Transverse colon (tissue), 4 donors: ENCODE measurements at regions not wholly inside any gene's neighbourhood (a gene's known extent, or its start where the extent isn't known, plus 50 kb on each side); places are given as distances from the start of the nearest gene placed in this dataset.

Experiments
- DNase-seq: peaks from one replicate; pipeline ENCODE4 v3.0.0-alpha.2; 2019
- H3K27ac ChIP-seq, 4 donors: fragments of 200-600 bp; sonication (generic); 2 replicates each; pipeline ENCODE4 v1.5.1; 2016 to 2018; ENCODE audit warnings: inconsistent platforms in 4 of 4
- H3K27me3 ChIP-seq: fragments of 200-600 bp; sonication (generic); 2 replicates; pipeline ENCODE4 v1.5.1; 2017; ENCODE audit warnings: inconsistent platforms
- H3K36me3 ChIP-seq, 4 donors: fragments of 200-600 bp; sonication (generic); 2 replicates each; pipeline ENCODE4 v1.5.1; 2017 to 2019; ENCODE audit warnings: inconsistent platforms in 4 of 4
- H3K4me1 ChIP-seq, 4 donors: fragments of 200-600 bp; sonication (generic); 2 replicates each; pipeline ENCODE4 v1.5.1; 2017 to 2020; ENCODE audit warnings: inconsistent platforms in 4 of 4
- H3K4me3 ChIP-seq, 4 donors: fragments of 200-600 bp; sonication (generic); 1 replicate in 1 of 4; 2 replicates in 3 of 4; pipeline versions ENCODE4 v1.5.1 to v1.6.1; 2017 to 2019; ENCODE audit warnings: inconsistent platforms in 4 of 4
- H3K9me3 ChIP-seq, 2 donors: fragments of 200-600 bp; sonication (generic); 2 replicates each; pipeline ENCODE4 v1.5.1; 2017 to 2019; ENCODE audit warnings: inconsistent platforms in 2 of 2
- CTCF ChIP-seq, 5 experiments: fragments of 200-600 bp in 3 of 5; fragments of 450-650 bp in 2 of 5; sonication (generic) in 3 of 5; IDR thresholded peaks; 1 replicate in 2 of 5; 2 replicates in 3 of 5; pipeline ENCODE4 v1.5.1; 2016 to 2017; ENCODE audit warnings: antibody characterized with exemption in 5 of 5, inconsistent platforms in 3 of 5, mild to moderate bottlenecking in 2 of 5, moderate library complexity in 1 of 5
- EP300 ChIP-seq: sonication (generic); formaldehyde crosslinking; IDR thresholded peaks from one replicate; pipeline ENCODE4 v1.6.1; 2017; ENCODE audit warnings: antibody characterized with exemption, low read depth
- POLR2A ChIP-seq: fragments of 450-650 bp; IDR thresholded peaks from one replicate; pipeline ENCODE4 v1.6.1; 2016; ENCODE audit warnings: antibody characterized with exemption, mild to moderate bottlenecking, moderate library complexity
- POLR2AphosphoS5 ChIP-seq, 3 donors: sonication (generic); formaldehyde crosslinking; IDR thresholded peaks; one replicate each; pipeline ENCODE4 v1.6.1; 2016; ENCODE audit warnings: antibody characterized with exemption in 3 of 3
- WGBS, 2 donors: methylation state at CpG; one replicate each; pipeline ENCODE4 v1.1.5; 2018; ENCODE audit warnings: low coverage in 1 of 2; 5-methylcytosine and 5-hydroxymethylcytosine counted together
- in situ Hi-C, 4 donors: fragments of 200-750 bp; cut with MboI; loops; one replicate each; pipeline versions ENCODE4 v1.15.0 to v1.15.1; 2017; ENCODE audit warnings: low sequenced_read_pairs in 3 of 4, low pct_ligation_motif_present in 1 of 4, low pct_unique_long_range_greater_than_20kb in 1 of 4
- intact Hi-C: fragments of 100-400 bp; cut with DNase I; formaldehyde crosslinking; loops from one replicate; pipeline ENCODE4 v1.15.1; 2023; ENCODE audit warnings: low total_unique reads

- H3K4me3 ChIP-seq = no peak overlapping the region
- H3K27me3 ChIP-seq = peaks cover 10% of the 10 kb centered on the region
- H3K9me3 ChIP-seq = no peaks in the 10 kb centered on the region
- in situ Hi-C loops (loop anchor here in 2 of 4 donors (25.0 kb wide), 1 partner anchor 1596 kb away; no protein-coding TSS in a partner anchor), intact Hi-C loops (no loop called here)
- DNase-seq = no peak
- H3K4me1 ChIP-seq = no peaks in the 10 kb centered on the region
- TF ChIP-seq CTCF (IDR thresholded peaks at IDR 0.05) = no peak
- TF ChIP-seq POLR2A = no peak
- TF ChIP-seq EP300 = no peak
- TF ChIP-seq POLR2AphosphoS5 (IDR thresholded peaks at IDR 0.05) = no peak
- H3K27ac ChIP-seq = no peak overlapping the region
- H3K36me3 ChIP-seq = no peaks in the 10 kb centered on the region
- WGBS, 2 donors = 50 to 66% methylated on average over 1 to 4 of the region's 4 CpGs
Observed at GRCh38 chr17:14933676-14934075, 331.4 kb downstream of the PMP22 start.

- intact Hi-C loops (loop anchor here (10.0 kb wide), 1 partner anchor 1332 kb away; no protein-coding TSS in a partner anchor), in situ Hi-C loops (loop anchor here in 3 of 4 donors (5.0 to 25.0 kb wide), 3 partner anchors 1332 to 1589 kb away; no protein-coding TSS in a partner anchor)
- Histone ChIP-seq H3K4me3 (no peak overlapping the region), H3K9me3 (no peaks in the 10 kb centered on the region), H3K36me3 (no peaks in the 10 kb centered on the region), H3K4me1 (no peaks in the 10 kb centered on the region), H3K27me3 (peaks cover 12% of the 10 kb centered on the region), H3K27ac (no peak overlapping the region)
- peak; percentile 26 for DNase-seq
- 13 to 45% methylated on average over 2 to 7 of the region's 7 CpGs for whole genome bisulfite sequencing, 2 donors
- TF ChIP-seq POLR2AphosphoS5 (IDR thresholded peaks at IDR 0.05) (no peak), CTCF (IDR thresholded peaks at IDR 0.05) (peak; percentile 61 to 75 (median 74)), POLR2A (no peak), EP300 (no peak)
Observed at GRCh38 chr17:14926526-14927122, 338.5 kb downstream of the PMP22 start.

GRCh38 chr17:14926073-14926472 lies 339.1 kb downstream of the PMP22 start:
- no peak overlapping the region for H3K27ac ChIP-seq
- in situ Hi-C loops (loop anchor here in 3 of 4 donors (5.0 to 25.0 kb wide), 3 partner anchors 1331 to 1589 kb away; no protein-coding TSS in a partner anchor), intact Hi-C loops (loop anchor here (10.0 kb wide), 1 partner anchor 1331 kb away; no protein-coding TSS in a partner anchor)
- TF ChIP-seq CTCF (IDR thresholded peaks at IDR 0.05) = no peak
- no peak for TF ChIP-seq POLR2A
- no peak for TF ChIP-seq EP300
- no peak for TF ChIP-seq POLR2AphosphoS5 (IDR thresholded peaks at IDR 0.05)
- peaks cover 12% of the 10 kb centered on the region for H3K27me3 ChIP-seq
- H3K9me3 ChIP-seq = no peaks in the 10 kb centered on the region
- DNase-seq = no peak
- H3K36me3 ChIP-seq = no peaks in the 10 kb centered on the region
- H3K4me1 ChIP-seq = no peaks in the 10 kb centered on the region
- WGBS, 2 donors = 37 to 53% methylated on average over 8 of the region's 8 CpGs
- H3K4me3 ChIP-seq = no peak overlapping the region

GRCh38 chr17:14925498-14925897 lies 339.6 kb downstream of the PMP22 start:
- Histone ChIP-seq H3K4me3 (no peak overlapping the region), H3K27ac (no peak overlapping the region), H3K4me1 (no peaks in the 10 kb centered on the region), H3K9me3 (no peaks in the 10 kb centered on the region), H3K36me3 (no peaks in the 10 kb centered on the region), H3K27me3 (peaks cover 12% of the 10 kb centered on the region)
- in situ Hi-C loops (loop anchor here in 3 of 4 donors (5.0 to 25.0 kb wide), 3 partner anchors 1331 to 1588 kb away; no protein-coding TSS in a partner anchor), intact Hi-C loops (loop anchor here (10.0 kb wide), 1 partner anchor 1331 kb away; no protein-coding TSS in a partner anchor)
- DNase-seq = no peak
- 62 to 66% methylated on average over 2 of the region's 2 CpGs for WGBS, 2 donors
- TF ChIP-seq EP300 (no peak), CTCF (IDR thresholded peaks at IDR 0.05) (no peak), POLR2AphosphoS5 (IDR thresholded peaks at IDR 0.05) (no peak), POLR2A (no peak)
